Keratinocyte (primary cell): ENCODE measurements at regions not wholly inside any gene's neighbourhood (a gene's known extent, or its start where the extent isn't known, plus 50 kb on each side); places are given as distances from the start of the nearest gene placed in this dataset.

Experiments used
- CTCF ChIP-seq, 3 experiments: IDR thresholded peaks in 1 of 3; conservative IDR thresholded peaks in 1 of 3; optimal IDR thresholded peaks in 1 of 3; 2 replicates in 2 of 3; 3 replicates in 1 of 3; pipeline versions ENCODE3 to v1.5.1; 2011; ENCODE audit warnings: low read length in 3 of 3, mild to moderate bottlenecking in 3 of 3, moderate library complexity in 2 of 3, control low read depth in 1 of 3, inconsistent platforms in 1 of 3; ENCODE audit not compliant: insufficient read depth in 2 of 3; ENCODE audit errors: extremely low read depth in 1 of 3
- EZH2 ChIP-seq: IDR thresholded peaks from one replicate; pipeline ENCODE4 v1.6.1; 2012; ENCODE audit warnings: inconsistent platforms, mild to moderate bottlenecking, low read length, moderate library complexity

DNA sequence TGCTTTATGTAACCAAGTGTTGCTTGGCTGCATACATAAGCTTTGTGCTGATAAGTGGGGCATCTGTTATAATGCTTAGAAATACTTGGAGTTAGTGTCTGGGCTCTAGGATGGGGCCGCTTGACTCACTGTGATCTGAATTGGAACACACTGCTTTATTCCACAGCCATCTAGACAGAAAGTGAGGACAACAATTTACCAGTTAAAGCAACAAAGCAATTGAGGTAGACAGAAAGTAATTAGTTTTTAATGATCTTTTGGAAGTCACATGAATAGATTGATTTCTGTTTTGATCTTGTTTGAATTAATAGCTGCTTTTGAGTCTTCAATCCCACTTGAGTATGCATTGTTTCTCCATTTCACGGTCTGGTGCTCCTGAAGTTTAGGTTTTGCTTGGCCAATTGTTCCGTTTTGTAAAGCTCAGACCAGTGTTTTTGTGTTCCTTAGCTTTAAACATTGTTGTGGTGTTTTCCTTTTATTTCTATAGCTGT lies 157.5 kb downstream of the TRMT11 start:
- TF ChIP-seq EZH2 (no peak), CTCF (optimal IDR thresholded peaks at IDR 0.05 in 1 of 3, IDR thresholded peaks at IDR 0.05 in 1 of 3, conservative IDR thresholded peaks at IDR 0.05 in 1 of 3; ENCODE audit: extremely low read depth in 1 of 3, insufficient read depth in 2 of 3, low read length in 3 of 3) (no peak)
